ENCODE measurements at regions not wholly inside any gene's neighbourhood (a gene's known extent, or its start where the extent isn't known, plus 50 kb on each side); places are given as distances from the start of the nearest gene placed in this dataset.

DNA sequence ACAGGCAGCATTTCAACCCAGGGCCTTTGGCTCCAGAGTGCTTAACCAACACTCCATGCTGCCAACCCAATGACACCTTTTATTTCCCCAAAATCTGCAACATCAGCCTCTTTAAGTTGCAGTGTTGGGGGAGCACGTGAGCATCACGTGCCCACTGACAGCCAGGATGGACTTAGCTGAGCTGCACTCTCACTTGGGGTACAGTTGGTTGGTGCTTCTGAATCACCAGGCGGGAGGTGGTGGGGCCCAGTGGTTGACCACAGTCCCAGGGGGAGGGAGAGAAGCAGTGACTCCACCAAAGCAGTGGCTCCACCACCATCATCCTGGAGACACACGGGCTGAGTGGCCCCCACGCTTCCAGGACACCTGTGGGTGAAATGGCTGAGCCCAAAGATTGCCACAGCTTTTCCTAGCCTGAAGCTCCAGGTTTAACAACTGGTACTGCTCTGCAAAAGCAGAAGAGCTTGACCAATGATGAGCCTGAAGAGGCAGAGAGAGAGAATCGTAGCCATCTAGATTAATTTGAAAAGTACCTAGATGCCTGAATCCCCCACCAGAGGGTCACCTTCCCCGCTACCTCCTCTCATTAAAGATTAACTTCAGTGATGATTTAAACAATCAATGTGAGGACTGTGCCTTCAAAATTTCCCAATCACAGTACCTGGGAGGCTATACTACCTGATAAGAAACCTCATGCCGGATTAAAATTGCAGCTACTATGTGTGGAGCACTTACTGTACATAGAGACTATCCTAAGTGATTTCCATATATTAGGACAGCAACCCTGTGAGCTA lies 193.8 kb downstream of the FOXO1 start:
- H3K4me3 ChIP-seq (ENCODE audit: low read depth in 1 of 2, low read length in 1 of 2), result no peak overlapping the region
- TF ChIP-seq, protein P1, sequence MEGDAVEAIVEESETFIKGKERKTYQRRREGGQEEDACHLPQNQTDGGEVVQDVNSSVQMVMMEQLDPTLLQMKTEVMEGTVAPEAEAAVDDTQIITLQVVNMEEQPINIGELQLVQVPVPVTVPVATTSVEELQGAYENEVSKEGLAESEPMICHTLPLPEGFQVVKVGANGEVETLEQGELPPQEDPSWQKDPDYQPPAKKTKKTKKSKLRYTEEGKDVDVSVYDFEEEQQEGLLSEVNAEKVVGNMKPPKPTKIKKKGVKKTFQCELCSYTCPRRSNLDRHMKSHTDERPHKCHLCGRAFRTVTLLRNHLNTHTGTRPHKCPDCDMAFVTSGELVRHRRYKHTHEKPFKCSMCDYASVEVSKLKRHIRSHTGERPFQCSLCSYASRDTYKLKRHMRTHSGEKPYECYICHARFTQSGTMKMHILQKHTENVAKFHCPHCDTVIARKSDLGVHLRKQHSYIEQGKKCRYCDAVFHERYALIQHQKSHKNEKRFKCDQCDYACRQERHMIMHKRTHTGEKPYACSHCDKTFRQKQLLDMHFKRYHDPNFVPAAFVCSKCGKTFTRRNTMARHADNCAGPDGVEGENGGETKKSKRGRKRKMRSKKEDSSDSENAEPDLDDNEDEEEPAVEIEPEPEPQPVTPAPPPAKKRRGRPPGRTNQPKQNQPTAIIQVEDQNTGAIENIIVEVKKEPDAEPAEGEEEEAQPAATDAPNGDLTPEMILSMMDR (IDR thresholded peaks at IDR 0.05), result no peak
- H3K4me1 ChIP-seq (ENCODE audit: control insufficient read depth in 1 of 2, insufficient read depth in 1 of 2, low read depth in 1 of 2, low read length in 1 of 2), result peaks cover 2% of the 10 kb centered on the region in 2 experiments
- H3K27ac ChIP-seq, result no peak overlapping the region
- H3K36me3 ChIP-seq, result no peaks in the 10 kb centered on the region
- H3K27me3 ChIP-seq, result no peaks in the 10 kb centered on the region
- H3K9me3 ChIP-seq, result no peaks in the 10 kb centered on the region

DNA sequence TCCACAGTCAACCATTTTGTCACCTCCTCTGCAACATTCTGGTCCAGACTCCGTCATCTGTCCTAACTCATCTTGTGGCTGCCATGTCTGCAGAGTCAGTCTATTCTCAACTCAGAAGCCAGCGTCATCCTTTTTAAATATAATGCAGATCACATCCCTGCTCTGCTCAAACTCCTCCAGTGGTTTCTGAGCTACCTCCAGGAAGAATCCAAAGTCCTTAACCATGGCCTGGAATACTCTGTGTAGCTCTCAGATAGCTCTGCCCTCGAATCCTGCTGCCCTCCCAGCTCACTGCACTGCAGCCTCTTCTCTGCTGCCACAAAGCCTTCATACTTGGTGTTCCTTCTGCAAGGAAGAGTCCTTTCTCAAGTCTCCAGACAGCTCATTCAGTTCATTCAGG lies 190.8 kb downstream of the FOXO1 start:
- Histone ChIP-seq H3K27me3 (no peaks in the 10 kb centered on the region), H3K36me3 (no peaks in the 10 kb centered on the region), H3K4me3 (ENCODE audit: low read depth in 1 of 2, low read length in 1 of 2) (no peak overlapping the region), H3K27ac (no peak overlapping the region), H3K4me1 (ENCODE audit: control insufficient read depth in 1 of 2, insufficient read depth in 1 of 2, low read depth in 1 of 2, low read length in 1 of 2) (peaks cover 6 to 7% of the 10 kb centered on the region in 2 experiments), H3K9me3 (no peaks in the 10 kb centered on the region)
- TF ChIP-seq, protein P1 (IDR thresholded peaks at IDR 0.05), result no peak

DNA sequence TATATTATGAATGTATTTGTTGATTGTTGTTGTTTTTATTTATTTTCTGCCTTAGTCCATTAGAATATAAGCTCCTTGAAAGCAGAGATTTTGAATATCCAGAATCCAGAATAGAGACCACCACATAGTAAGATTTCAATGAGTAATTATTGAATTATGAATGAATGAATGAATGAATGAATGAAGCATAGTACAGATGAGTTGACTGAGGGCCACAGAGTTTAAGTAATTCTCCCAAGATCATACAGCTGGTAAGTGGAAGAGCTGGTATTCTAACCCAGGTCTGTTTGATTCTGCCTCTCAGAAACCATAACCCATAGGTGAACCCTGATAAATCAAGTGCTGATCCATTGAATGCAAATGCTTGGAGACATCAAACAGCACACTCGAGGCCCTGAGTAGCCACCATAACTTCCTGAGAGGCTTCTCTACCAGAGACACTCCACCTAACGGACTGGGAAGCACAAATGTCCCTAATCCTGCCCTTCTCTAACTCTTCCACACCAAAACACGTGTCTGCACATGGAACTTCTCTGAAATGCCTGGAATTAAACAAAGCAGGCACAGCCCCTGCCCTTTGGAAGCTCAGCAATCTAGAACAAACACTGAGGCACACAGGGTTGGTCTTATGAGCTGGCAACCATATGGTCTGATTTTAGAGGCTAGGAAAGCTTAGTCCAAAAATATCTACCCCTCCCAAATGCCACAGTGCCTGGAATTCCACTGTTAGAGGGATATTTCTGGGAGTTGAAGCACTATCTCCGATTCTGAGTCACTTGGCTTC lies 190.1 kb downstream of the FOXO1 start:
- H3K27ac ChIP-seq, result no peak overlapping the region

DNA sequence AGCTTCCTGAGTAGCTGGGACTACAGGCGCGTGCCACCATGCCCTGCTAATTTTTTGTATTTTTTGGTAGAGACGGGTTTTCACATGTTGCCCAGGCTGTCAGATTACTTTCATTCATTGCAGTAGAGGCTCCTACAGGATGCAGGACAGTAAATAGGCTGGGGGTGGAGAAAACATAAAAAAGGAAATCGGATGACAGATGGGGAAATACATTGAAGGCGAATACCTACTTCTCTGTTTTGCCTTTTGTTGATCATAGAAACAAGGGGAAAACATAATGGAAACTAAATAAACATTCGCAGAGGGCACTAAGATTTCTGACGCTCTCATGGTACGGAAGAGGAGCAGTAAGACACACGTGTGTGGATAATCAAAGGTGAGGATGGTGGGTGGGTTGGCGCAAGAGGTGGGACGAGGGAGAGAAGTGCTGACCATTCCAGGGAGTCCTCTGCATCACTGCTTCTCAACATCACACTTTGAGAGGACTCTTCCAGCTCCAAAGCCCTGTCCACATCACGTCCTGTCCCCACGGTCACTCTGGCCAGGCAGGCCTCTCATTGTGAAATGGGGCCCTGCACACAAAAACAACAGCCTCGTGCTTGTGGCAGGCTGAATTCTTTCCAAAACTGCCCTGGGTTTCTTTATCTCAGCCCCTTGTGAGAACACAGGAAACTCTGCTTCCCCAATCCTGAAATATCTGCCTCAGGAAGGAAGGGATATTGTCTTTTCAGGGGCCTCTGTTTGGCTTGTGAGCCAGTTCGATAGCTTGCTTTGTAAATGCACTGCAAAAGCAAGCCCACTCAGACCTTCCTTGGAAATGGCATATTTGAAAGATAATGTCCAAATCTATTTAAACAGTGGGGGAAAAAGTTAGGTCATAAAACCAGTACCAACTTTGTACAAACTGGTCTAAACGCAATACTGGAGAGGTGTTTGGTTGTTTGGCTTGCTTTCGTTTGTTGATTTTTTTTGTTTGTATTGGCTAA lies 188.5 kb downstream of the FOXO1 start:
- TF ChIP-seq, protein P1 (IDR thresholded peaks at IDR 0.05), result no peak
- Histone ChIP-seq H3K27me3 (no peaks in the 10 kb centered on the region), H3K27ac (peak overlapping the region; percentile 36), H3K4me3 (ENCODE audit: low read depth in 1 of 2, low read length in 1 of 2) (no peak overlapping the region), H3K36me3 (no peaks in the 10 kb centered on the region), H3K4me1 (ENCODE audit: control insufficient read depth in 1 of 2, insufficient read depth in 1 of 2, low read depth in 1 of 2, low read length in 1 of 2) (peaks cover 6 to 7% of the 10 kb centered on the region in 2 experiments), H3K9me3 (no peaks in the 10 kb centered on the region)

More for the DNA sequence above, 190.1 kb downstream of the FOXO1 start:
- H3K36me3 ChIP-seq, result no peaks in the 10 kb centered on the region
- TF ChIP-seq, protein P1 (IDR thresholded peaks at IDR 0.05), result no peak
- H3K9me3 ChIP-seq, result no peaks in the 10 kb centered on the region
- H3K4me3 ChIP-seq (ENCODE audit: low read depth in 1 of 2, low read length in 1 of 2), result no peak overlapping the region
- no peaks in the 10 kb centered on the region for H3K27me3 ChIP-seq
- peaks cover 6 to 7% of the 10 kb centered on the region in 2 experiments for H3K4me1 ChIP-seq (ENCODE audit: control insufficient read depth in 1 of 2, insufficient read depth in 1 of 2, low read depth in 1 of 2, low read length in 1 of 2)

DNA sequence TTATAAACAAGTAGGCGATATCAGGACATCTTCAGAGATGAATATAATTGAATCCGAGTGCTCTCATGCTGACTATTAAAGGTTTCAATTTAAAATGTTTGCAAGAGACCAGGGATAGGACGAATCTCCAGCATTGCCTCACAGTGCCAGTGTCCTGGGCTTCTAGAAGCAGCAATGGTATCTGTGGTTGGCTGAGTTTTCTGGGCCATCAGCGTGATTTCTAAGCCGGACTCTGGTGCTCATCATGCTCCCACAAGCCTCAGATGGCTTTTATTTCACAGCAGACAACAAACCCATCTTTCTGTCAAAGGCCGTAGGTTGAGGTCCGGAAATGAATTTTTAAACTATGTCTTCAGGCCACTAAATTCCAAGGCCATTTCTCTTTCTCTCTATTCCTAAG lies 187.7 kb downstream of the FOXO1 start:
- TF ChIP-seq, protein P1 (IDR thresholded peaks at IDR 0.05), result no peak
- H3K4me3 ChIP-seq (ENCODE audit: low read depth in 1 of 2, low read length in 1 of 2), result no peak overlapping the region
- no peaks in the 10 kb centered on the region for H3K9me3 ChIP-seq
- no peak overlapping the region for H3K27ac ChIP-seq
- H3K4me1 ChIP-seq (ENCODE audit: control insufficient read depth in 1 of 2, insufficient read depth in 1 of 2, low read depth in 1 of 2, low read length in 1 of 2), result peaks cover 6 to 7% of the 10 kb centered on the region in 2 experiments
- no peaks in the 10 kb centered on the region for H3K27me3 ChIP-seq
- no peaks in the 10 kb centered on the region for H3K36me3 ChIP-seq
